ENCODE measurements at regions not wholly inside any gene's neighbourhood (a gene's known extent, or its start where the extent isn't known, plus 50 kb on each side); places are given as distances from the start of the nearest gene placed in this dataset.
A peak's percentile ranks its signal among the peaks of the same experiment; 100 is the strongest.

- Histone ChIP-seq H4K20me1 (no peaks in the 10 kb centered on the region), H3K36me3 (no peaks in the 10 kb centered on the region), H3K4me1 (peaks cover 18 to 27% (median 22%) of the 10 kb centered on the region in 10 experiments), H3K27ac (no peak overlapping the region), H3K9ac (no peak overlapping the region), H3K9me3 (replicated peaks in 1 of 11) (peaks cover 0 to 17% (median 9%) of the 10 kb centered on the region in 11 experiments; a peak in 9 of 22 replicates), H3K27me3 (no peaks in the 10 kb centered on the region), H3K4me3 (no peak overlapping the region), H3K4me2 (no peak overlapping the region)
- no peak for TF ChIP-seq Cebpa-rat (IDR thresholded peaks at IDR 0.05)
Observed at GRCh38 chr15:27619204-27619603, 479.9 kb downstream of the OCA2 start.

- no peaks in the 10 kb centered on the region for H3K36me3 ChIP-seq
- no peak for TF ChIP-seq Cebpa-rat (IDR thresholded peaks at IDR 0.05)
- H3K4me1 ChIP-seq, result peaks cover 0 to 5% (median under 1%) of the 10 kb centered on the region in 10 experiments; a peak in 11 of 20 replicates
- H3K4me2 ChIP-seq, result no peak overlapping the region
- no peak overlapping the region for H3K27ac ChIP-seq
- no peak overlapping the region for H3K9ac ChIP-seq
- H3K4me3 ChIP-seq, result no peak overlapping the region
- no peaks in the 10 kb centered on the region for H3K27me3 ChIP-seq
- H3K9me3 ChIP-seq (replicated peaks in 1 of 11), result peaks cover 0 to 18% (median 9%) of the 10 kb centered on the region in 11 experiments; a peak in 9 of 22 replicates
- no peaks in the 10 kb centered on the region for H4K20me1 ChIP-seq
Observed at GRCh38 chr15:27617013-27617412, 482.1 kb downstream of the OCA2 start.

- H3K4me3 ChIP-seq, result no peak overlapping the region
- no peak for TF ChIP-seq Cebpa-rat (IDR thresholded peaks at IDR 0.05)
- peaks cover 15 to 28% (median 24%) of the 10 kb centered on the region in 11 experiments for H3K9me3 ChIP-seq (replicated peaks in 1 of 11)
- no peak overlapping the region for H3K27ac ChIP-seq
- H3K4me1 ChIP-seq, result no peaks in the 10 kb centered on the region
- H3K36me3 ChIP-seq, result no peaks in the 10 kb centered on the region
- H4K20me1 ChIP-seq, result no peaks in the 10 kb centered on the region
- H3K27me3 ChIP-seq, result no peaks in the 10 kb centered on the region
- no peak overlapping the region for H3K9ac ChIP-seq
- H3K4me2 ChIP-seq, result no peak overlapping the region
Observed at GRCh38 chr15:27608248-27608647, 490.9 kb downstream of the OCA2 start.

- Histone ChIP-seq H3K4me1 (peaks cover 0 to 27% (median 16%) of the 10 kb centered on the region in 10 experiments; a peak in 16 of 20 replicates), H3K27ac (peak overlapping the region in 1 of 11 experiments; percentile 4; a peak in 2 of 22 replicates), H3K4me2 (peak overlapping the region in 9 of 11 experiments; percentile 4 to 49 (median 40); a peak in 15 of 22 replicates), H3K4me3 (no peak overlapping the region), H3K27me3 (no peaks in the 10 kb centered on the region), H3K9me3 (replicated peaks in 1 of 11) (peaks cover 13 to 24% (median 17%) of the 10 kb centered on the region in 11 experiments), H4K20me1 (no peaks in the 10 kb centered on the region), H3K36me3 (no peaks in the 10 kb centered on the region), H3K9ac (0 out of 22 replicates have a peak overlapping the region, but pooled peaks of 1 of the 11 experiments have one; percentile 28)
- TF ChIP-seq Cebpa-rat (IDR thresholded peaks at IDR 0.05), result no peak
Observed at GRCh38 chr15:27601239-27601960, 497.7 kb downstream of the OCA2 start.

GRCh38 chr15:27599034-27599433 is 500.1 kb downstream of the OCA2 start:
- H3K27me3 ChIP-seq, result no peaks in the 10 kb centered on the region
- peaks cover 0 to 8% (median 0%) of the 10 kb centered on the region in 11 experiments; a peak in 5 of 22 replicates for H3K9me3 ChIP-seq (replicated peaks in 1 of 11)
- no peak overlapping the region for H3K27ac ChIP-seq
- no peak overlapping the region for H3K4me2 ChIP-seq
- H3K4me1 ChIP-seq, result peaks cover 0 to 27% (median 16%) of the 10 kb centered on the region in 10 experiments; a peak in 16 of 20 replicates
- no peaks in the 10 kb centered on the region for H4K20me1 ChIP-seq
- no peaks in the 10 kb centered on the region for H3K36me3 ChIP-seq
- no peak overlapping the region for H3K4me3 ChIP-seq
- TF ChIP-seq Cebpa-rat (IDR thresholded peaks at IDR 0.05), result no peak
- H3K9ac ChIP-seq, result no peak overlapping the region

- H3K4me1 ChIP-seq, result peaks cover 0 to 27% (median 16%) of the 10 kb centered on the region in 10 experiments; a peak in 16 of 20 replicates
- peaks cover 0 to 6% (median 0%) of the 10 kb centered on the region in 11 experiments; a peak in 3 of 22 replicates for H3K9me3 ChIP-seq (replicated peaks in 1 of 11)
- H3K4me2 ChIP-seq, result no peak overlapping the region
- H3K36me3 ChIP-seq, result no peaks in the 10 kb centered on the region
- no peak overlapping the region for H3K9ac ChIP-seq
- H4K20me1 ChIP-seq, result no peaks in the 10 kb centered on the region
- TF ChIP-seq Cebpa-rat (IDR thresholded peaks at IDR 0.05), result no peak
- no peaks in the 10 kb centered on the region for H3K27me3 ChIP-seq
- no peak overlapping the region for H3K4me3 ChIP-seq
- H3K27ac ChIP-seq, result no peak overlapping the region
Observed at GRCh38 chr15:27598251-27599009, 500.7 kb downstream of the OCA2 start.

- Histone ChIP-seq H3K9me3 (replicated peaks in 1 of 11) (0 out of 22 replicates have a peak, but pooled peaks cover 0 to 5% (median 0%) of the 10 kb centered on the region in 11 experiments), H4K20me1 (no peaks in the 10 kb centered on the region; a peak in 1 of 22 replicates), H3K36me3 (no peaks in the 10 kb centered on the region), H3K9ac (no peak overlapping the region), H3K27ac (no peak overlapping the region), H3K4me1 (peaks cover 0 to 10% (median 3%) of the 10 kb centered on the region in 10 experiments; a peak in 10 of 20 replicates), H3K4me3 (no peak overlapping the region), H3K4me2 (no peak overlapping the region), H3K27me3 (no peaks in the 10 kb centered on the region)
- no peak for TF ChIP-seq Cebpa-rat (IDR thresholded peaks at IDR 0.05)
Observed at GRCh38 chr15:27595211-27595610, 503.9 kb downstream of the OCA2 start.

GRCh38 chr15:27592036-27592760 is 506.9 kb downstream of the OCA2 start:
- Histone ChIP-seq H3K27ac (no peak overlapping the region), H3K9ac (no peak overlapping the region), H3K4me2 (no peak overlapping the region), H3K27me3 (no peaks in the 10 kb centered on the region), H4K20me1 (no peaks in the 10 kb centered on the region; a peak in 1 of 22 replicates), H3K36me3 (no peaks in the 10 kb centered on the region), H3K4me3 (no peak overlapping the region), H3K4me1 (peaks cover 8 to 27% (median 20%) of the 10 kb centered on the region in 10 experiments), H3K9me3 (replicated peaks in 1 of 11) (0 out of 22 replicates have a peak, but pooled peaks cover 0 to 5% (median 0%) of the 10 kb centered on the region in 11 experiments)
- TF ChIP-seq Cebpa-rat (IDR thresholded peaks at IDR 0.05), result no peak

Measured in BLaER1 treated with 17β-estradiol and CSF1 and Interleukin-3, amounts not matched to agents 10 nM and 100 nM (cell line).